Stimulated activated CD4-positive, alpha-beta T cell treated with anti-CD3 and anti-CD28 coated beads, TNF-alpha, amount 100 ng/mL, for 48 hours (primary cell): ENCODE measurements at regions not wholly inside any gene's neighbourhood (a gene's known extent, or its start where the extent isn't known, plus 50 kb on each side); places are given as distances from the start of the nearest gene placed in this dataset.

Experiments
- DNase-seq, 3 donors: peaks; one replicate each; pipeline ENCODE4 v3.0.0-alpha.2; 2020; ENCODE audit warnings: low read depth in 3 of 3

DNA sequence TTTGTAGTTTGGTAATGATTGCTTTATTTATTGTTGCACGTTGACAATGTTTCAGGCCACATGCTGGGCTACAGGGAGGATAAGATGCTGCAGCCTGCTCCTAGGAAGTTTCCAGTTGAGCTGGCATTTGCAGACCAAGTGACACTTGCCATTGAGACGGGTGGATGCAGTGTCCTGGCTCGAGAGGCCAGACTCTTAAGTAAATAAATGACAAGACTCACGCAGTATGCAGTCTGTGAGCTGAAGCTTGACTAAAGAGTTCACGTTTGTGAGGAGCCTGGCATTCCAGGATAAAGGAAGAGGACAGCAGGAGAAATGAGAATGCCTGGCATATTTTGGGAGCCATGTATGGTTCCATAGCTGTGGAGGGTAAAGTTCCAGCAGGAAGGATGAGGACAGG, 105.8 kb downstream of the BAMBI start:
- DNase-seq: no peak

DNA sequence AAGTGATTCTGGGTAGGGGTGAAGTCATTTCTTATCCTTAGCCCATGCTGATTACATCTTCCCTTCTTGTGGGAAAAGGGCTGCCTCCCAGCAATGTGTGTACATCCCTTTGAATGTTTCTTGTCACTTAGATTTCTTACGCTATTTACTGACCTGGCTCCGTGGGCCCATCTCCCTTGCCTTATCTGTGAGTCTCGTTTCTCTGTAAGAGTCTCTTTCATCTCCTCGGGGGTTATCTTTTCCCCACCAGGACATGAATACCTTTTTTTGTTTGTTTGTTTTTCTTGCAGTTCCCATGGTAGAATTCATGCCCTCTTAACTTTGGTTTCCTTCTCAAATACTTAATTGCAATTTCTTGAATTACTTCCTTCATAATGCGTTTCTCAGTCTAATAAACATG, 107.7 kb downstream of the BAMBI start:
- DNase-seq: no peak

DNA sequence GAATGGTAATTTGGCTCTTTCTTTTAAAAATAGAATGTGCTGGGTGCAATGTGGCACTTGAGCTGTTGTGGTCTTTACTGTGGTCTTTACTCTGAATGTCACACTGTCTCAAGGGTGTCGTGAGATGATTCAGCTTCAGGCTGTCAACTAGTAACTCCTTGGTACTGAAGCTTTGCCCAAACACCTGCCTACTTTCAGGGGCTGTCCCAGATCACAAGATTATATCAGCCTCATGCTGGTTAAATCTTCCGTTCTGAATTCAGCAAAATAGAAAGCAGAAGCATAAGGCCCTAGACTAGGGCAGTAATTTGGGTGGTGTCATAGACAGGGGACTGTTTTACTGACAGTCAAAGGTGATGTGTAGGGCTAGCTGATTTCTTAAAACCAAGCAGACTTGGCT, 110.9 kb downstream of the BAMBI start:
- no peak for DNase-seq

DNA sequence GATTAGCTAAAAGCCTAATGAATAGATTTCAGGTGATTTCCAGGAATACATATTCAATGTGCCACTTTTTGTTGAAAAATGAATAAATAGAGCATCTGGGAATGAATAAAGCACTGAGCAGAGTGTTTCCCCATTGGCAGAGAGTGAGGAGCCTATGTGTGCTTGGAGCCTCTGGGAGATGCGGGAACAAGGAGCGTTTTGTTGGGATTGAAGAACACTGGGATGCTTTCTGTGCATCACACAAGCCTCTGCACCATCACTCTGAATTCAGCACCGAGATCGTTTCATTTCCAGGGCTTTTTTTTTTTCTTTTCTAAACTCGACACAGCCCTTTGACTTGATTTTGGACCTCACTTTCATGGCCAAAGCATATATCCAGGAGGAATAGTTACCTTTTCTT, 111.4 kb downstream of the BAMBI start:
- DNase-seq: no peak

DNA sequence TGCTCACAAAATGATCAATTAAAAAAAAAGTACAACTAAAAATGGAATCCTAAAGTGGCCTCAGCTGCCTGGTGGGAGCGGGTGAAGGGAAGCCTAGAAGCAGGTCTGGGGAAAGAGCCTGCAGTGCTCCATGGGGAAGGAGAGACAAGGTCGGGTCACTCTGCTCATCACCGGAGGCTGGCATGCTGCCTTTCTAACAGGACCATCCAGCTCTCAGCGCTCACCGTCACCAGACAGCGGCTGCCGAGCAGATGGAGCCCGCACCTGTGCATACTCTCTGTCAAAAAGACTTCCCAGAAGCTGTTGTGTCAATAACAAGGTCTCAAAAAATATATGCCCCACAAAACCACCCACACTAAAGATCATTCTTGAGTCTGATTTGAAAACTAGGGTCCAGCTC, 112.8 kb downstream of the BAMBI start:
- no peak for DNase-seq

DNA sequence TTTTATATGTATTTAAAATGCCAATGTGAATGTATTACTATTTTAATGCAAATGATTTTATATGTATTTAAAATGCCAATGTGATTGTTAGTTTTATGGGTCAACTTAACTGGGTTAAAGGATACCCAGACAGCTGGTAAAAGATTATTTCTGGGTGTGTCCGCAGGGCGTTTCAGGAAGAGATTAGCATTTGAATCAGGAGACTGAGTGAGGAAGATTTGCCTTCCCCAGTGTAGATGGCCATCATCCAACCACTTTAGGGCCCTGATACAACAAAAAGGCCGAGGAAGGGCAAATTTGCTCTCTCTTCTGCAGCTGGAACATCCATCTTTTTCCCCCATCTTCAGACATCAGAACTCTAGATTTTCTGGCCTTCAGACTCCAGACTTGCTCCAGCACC, 116.2 kb downstream of the BAMBI start:
- no peak for DNase-seq

DNA sequence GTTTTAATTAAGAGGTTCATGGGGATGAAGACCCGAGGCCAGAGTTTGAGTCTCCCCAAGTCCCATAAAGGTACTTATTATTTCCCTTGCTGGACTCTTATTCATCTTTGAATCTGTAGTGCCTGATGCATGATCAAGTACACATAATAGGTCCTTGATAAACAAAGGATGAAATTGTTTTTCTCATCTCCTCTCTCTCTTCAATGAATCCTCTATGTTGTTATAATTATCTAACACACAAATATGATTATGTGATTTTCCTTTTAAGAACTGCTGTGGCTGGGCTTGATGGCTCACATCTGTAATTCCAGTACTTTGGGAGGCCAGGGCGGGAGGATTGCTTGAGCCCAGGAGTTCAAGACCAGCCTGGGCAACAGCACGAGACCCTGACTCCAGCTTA, 117.7 kb downstream of the BAMBI start:
- DNase-seq: no peak

DNA sequence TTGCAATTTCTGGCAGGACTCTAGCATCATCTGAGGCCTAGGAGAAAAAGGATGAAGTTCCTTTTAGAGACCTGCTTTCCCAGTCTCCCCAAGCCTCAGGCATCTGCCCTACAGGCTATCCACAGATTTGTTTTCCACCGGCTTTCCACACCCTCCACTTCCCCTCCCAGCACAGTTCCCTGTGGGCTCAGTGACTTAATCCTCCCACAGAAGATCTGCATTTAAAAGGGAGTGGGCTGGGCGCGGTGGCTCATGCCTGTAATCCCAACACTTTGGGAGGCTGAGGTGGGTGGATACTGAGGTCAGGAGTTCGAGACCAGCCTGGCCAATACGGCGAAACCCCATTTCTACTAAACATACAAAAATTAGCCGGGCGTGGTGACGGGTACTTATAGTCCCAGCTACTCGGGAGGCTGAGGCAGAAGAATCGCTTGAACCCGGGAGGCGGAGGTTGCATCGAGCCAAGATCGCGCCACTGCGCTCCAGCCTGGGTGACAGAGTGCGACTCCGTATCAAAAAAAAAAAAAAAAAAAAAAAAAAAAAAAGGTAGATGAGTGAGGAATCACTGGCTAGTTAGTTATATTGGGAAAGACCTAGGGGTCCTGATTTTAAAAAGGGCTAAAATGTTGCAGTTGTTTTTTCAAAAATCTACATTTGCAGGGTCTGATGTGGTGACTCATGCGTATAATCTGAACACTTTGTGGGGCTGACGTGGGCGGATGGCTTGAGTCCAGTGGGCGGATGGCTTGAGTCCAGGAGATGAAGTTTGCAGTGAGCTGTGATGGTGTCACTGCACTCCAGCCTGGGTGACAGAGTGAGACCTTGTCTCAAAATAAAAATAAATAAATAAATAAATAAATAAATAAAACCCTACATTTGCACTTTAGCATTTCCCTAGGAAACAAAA, 119.5 kb downstream of the BAMBI start:
- DNase-seq: no peak

DNA sequence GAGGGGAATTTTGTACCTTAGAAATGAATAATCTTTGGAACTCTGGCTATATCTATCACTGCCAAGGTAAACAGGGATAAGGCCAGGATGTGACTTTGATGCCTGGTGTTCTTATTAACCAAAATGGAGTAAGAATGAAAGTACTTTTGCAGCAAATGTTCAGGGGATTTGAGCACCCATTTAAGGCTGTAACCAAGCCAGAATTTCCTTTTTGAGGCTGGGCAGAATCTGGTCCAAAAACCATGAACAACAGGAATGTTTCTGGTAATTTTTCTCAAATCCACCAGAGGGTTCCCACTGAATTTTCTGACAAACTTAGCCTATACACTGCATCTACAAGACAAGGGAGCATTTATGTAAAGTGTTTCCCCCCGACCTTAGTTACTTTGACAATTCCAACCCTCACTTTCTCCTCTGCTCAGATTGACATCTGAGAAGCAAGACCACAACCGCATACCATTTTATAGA, 120.6 kb downstream of the BAMBI start:
- no peak for DNase-seq

DNA sequence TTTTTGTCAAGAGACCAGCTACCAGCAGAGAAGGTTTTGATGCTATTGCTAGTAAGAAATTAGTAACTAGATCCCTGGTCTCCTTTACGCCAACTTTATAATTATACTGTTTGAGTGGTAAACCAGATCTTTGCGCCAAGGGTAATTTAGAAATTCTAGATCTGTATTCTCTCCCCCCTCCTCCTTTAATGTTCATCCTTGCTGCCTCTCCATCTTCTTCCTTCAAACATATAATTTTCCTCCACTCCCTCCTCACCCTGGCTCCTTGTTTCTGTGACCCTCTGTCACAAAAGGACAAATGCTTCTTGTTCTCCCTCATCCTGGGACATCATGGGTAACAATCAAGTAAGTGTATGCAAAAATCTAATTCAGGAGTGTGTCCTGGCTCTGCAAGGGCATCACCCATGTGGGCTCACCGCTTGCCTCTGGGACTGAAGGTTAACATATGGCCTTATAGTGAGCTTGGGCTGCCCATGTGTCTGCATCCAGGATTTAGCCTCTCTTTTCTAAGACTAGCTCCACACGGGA, 121.2 kb downstream of the BAMBI start:
- no peak for DNase-seq

DNA sequence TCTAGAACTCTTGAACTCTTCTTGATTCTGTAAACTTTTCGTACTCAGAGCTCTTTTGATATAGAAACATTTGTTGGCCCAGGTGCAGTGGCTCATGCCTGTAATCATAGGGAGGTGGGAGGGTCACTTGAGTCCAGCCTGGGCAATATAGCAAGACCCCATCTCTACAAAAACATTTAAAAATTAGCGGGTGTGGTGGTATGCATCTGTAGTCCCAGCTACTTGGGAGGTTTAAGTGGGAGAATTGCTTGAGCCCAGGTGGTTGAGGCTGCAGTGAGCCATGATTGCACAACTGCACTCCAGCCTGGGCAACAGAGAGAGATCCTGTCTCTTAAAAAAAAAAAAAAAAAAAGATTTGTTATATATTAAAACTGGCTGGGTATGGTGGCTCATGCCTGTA, 121.6 kb downstream of the BAMBI start:
- no peak for DNase-seq

DNA sequence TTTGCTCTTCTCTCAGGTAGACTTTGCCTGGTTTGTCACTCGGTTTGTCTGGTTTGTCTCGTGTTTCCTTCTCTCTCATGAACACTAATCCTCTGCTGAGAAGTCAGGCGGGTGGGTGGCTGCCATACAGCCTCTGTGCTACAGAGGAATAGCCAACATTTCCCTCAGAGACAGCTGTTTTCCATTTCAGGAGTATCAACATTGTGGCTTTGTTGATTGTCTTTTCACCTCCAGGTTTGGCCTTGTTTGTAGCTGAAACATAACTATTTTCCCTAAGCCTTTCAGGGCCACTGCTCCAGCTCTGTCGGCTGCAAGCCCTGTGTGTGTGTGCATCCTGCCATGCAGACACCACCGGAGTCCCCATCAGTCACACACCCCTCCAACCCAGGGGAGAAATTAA, 122.8 kb downstream of the BAMBI start:
- DNase-seq: no peak

DNA sequence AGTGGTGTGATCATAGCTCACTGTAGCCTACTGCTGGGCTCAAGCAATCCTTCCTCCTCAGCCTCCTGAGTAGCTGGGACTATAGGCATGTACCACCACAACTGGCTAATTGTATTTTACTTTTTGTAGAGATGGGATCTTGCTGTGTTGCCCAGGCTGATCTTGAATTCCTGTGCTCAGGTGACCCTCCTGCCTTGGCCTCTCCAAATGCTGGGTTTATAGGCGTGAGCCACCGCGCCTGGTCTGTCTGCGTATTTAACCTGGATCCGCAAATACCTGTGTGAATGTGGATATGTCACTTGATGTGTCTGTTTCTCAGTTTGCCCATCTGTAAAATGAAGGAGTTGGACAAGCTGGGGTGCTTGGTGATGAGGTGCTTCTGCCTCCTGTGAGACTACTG, 123.9 kb downstream of the BAMBI start:
- no peak for DNase-seq

DNA sequence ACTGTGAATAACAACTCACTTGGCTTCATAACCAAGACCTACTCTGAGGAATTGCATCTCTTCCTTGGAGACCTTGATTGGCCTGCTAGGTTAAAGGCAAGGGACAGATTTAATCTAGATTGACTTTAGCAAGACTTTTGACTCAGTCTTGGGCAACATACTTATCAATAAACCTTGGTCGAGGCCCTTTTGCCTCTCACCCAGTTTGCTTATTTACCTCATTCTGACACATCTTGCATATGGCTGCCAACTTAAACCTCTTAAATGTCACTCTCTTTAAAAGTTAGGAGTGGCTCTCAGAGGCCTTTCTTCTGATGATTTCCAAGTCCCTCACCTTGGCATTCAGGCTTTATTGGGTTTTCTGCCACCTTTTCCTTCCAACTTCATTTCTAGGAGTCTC, 124.5 kb downstream of the BAMBI start:
- no peak for DNase-seq

DNA sequence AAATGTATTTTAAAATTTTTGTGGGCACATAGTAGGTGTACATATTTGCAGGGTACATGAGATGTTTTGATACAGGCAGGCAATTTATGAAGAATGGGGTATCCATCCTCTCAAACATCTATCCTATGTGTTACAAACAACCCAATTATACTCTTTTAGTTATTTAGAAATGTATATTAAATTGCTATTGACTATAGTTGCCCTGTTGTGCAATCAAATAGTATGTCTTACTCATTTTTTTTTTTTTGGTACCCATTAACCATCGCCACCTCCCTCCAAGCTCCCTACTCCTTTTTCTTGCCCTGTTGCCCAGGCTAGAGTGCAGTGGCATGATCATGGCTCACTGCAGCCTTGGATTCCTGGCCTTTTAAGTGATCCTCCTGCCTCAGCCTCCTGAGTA, 128.1 kb downstream of the BAMBI start:
- DNase-seq: no peak

DNA sequence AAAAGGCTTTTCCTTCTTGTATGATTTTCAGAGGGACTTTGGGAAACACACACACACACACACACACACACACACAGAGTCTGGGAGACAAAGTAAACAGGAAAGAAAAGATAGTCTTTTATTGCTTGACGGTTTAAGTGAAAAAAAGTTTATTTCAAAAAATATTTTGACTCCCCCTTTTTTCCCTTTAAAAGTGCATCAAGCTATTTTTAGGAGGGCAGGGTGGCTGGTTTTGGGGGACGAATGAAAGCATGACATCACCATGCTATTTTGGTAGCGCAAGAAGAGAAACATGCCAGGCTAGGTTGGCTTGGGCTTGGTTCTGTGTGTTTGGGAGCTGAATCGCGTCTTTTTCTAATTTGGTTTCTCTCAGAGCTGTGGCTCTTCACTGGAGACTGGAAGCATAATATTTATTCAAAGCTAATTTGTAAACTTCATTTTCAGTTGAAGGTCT, 129.2 kb downstream of the BAMBI start:
- DNase-seq: no peak

DNA sequence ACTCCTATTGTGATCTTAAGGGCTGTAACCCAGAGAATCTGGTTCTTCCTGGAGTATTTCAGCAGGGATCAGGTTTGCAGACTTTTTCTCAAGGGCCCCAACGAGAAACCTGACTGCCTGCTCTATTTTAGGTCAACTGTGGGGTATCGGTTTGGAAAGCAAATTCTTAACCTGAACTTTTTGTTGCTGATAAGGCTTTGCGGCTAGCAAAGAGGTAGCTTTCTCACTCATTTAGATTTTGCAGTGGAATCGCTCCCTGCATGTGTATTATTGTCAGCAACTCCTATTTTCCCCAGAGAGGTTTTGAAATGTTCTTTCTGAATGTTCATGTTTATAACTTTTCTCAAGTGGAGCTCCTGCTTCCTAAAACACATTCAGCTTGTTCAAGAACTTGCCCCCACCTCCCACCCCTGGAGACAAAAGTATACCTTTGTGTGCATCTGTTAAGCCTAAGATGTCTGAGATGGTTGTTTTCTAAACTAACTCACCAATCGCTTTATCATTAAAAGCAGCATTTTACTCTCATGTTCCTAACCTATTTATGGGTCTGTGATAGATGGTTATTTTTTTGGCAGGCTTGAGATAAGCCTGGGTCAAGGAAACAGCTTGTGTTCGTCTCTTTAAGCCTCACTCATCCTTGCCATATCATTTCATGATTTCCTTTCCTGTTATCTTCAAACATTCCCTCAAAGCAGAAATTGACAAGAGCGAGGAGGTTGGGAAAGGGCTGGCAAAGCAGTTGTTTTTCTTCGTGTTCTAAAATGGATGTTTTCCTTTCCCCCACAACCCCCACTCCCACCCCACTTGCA, 129.8 kb downstream of the BAMBI start:
- no peak for DNase-seq

DNA sequence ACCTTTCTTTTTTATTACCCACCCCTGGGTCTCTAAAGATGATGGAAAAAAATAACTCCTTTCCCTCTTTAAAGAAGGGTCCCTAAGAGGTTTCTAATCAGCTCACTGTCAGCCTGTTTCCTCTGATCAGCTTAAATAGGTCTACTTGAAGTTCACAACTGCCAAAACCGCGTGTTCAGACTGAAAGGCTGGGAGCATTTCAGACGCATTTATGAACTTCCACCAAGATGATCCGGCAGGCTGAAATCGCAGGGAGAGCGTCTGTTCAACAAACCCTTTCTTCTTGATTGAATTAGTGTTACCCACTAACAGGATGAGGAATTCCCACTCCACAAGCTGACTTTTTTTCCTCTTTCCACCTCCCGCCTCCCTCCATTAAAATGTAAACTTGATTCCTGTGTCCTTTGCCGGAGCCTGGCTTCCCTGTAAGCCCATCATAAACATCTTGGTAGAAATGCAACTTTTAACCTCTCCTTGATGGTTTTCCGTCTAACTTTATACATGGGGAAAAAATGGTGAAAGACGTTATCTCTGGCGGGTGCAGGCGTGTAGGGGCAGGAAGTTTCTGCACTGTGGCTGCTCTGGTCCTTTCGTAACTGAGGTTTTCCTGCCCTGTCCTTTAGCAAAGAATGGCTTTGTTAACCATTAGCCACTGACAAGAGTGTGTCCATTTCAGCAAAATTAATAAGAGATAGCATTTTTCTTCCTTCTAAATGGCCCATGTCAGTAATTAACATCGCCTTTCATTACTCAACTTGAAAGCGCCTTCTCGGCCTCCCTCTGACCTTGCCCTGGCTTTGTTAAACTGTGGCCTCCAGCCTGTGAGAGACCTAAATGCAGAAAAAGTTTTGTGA, 130.7 kb downstream of the BAMBI start:
- no peak for DNase-seq

DNA sequence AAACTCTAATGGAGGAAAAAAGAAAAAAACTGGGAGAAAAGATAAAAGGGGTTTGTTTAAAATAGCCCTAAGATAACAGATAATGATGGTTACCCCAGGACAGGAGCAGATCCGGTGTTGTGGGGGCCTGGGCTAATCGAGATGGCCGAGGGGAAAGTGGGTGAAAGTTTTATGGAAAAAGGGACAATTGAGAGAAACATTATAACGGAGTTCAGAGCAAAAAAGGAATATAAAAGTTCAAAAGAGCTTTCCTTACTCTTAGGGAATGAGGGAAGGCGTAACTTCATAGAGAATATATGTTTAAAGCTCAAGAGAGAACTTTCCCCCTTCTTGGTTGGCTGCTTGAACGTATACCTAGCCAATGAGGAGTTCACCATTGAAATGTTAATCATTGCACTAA, 131.4 kb downstream of the BAMBI start:
- DNase-seq: no peak

DNA sequence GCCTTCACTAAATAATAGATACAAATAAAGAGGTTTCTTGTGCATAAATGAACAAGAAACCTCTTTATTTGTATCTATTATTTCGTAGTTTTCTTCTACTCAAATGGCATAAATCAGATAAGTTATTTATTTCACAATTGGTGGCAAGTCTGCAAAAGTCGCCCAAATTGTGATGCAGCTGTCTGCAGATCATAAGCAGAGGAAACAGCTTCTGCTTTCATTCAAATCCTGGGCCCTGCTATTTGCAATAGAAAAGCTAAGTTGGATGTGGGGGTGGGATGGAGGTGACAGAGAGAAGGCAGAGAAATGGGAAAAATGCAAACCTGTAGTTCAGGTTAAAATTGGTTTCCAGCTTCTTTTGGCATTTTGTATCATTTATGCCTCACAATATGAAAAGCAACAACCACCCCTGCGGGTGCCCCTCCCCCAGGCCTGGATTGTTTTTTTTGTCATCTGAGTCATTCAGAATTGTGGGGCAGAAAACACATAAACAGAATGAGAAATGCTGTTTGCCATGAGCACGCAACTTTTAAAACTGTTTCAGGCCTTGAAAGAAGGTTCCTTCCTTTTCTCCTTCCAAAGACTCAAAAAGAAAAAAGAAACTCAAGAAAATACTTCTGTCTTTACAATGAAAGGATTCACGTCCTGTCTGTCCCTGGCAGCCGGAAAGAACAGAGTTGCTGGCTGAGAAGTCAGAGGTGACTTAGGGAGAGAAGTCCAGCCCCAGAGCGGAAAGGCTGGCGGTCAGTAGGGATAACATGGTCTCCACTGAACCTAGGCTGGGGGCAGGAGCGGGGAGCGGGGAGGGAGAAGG, 132.9 kb downstream of the BAMBI start:
- no peak for DNase-seq
